GM23338 (cell line): ENCODE measurements at regions not wholly inside any gene's neighbourhood (a gene's known extent, or its start where the extent isn't known, plus 50 kb on each side); places are given as distances from the start of the nearest gene placed in this dataset.

Experiments used
- ATAC-seq: fragments of 200-7000 bp; cut with Tn5 transposase; 3 replicates; pipeline ENCODE4 v1.9.1; 2020
- DNase-seq: peaks from one replicate; pipeline ENCODE4 v3.0.0-alpha.2; 2015; ENCODE audit warnings: low spot score
- H2AFZ ChIP-seq: fragments of 200-600 bp; sonication (generic); 2 replicates; pipeline ENCODE4 v1.8.0; 2016; ENCODE audit warnings: antibody characterized with exemption, mild to moderate bottlenecking, moderate library complexity
- H3F3A ChIP-seq: fragments of 200-600 bp; sonication (generic); replicated peaks from 2 replicates; pipeline ENCODE4 v1.8.0; 2017; ENCODE audit warnings: antibody characterized with exemption, mixed run types, low read depth
- H3K27ac ChIP-seq: fragments of 200-600 bp; sonication (generic); 2 replicates; pipeline ENCODE4 v1.6.1; 2016; ENCODE audit warnings: low read depth
- H3K27me3 ChIP-seq: fragments of 200-600 bp; sonication (generic); 2 replicates; pipeline ENCODE4 v1.8.0; 2016; ENCODE audit warnings: mild to moderate bottlenecking, mixed run types, moderate library complexity; ENCODE audit not compliant: insufficient read depth
- H3K36me3 ChIP-seq: fragments of 200-600 bp; sonication (generic); 2 replicates; pipeline ENCODE4 v1.8.0; 2016; ENCODE audit warnings: mild to moderate bottlenecking; ENCODE audit not compliant: insufficient read depth
- H3K4me1 ChIP-seq: fragments of 200-600 bp; sonication (generic); 2 replicates; pipeline ENCODE4 v1.8.0; 2016; ENCODE audit warnings: mild to moderate bottlenecking, moderate library complexity; ENCODE audit not compliant: insufficient read depth
- H3K4me2 ChIP-seq: fragments of 200-600 bp; sonication (generic); 2 replicates; pipeline ENCODE4 v1.7.1; 2017; ENCODE audit warnings: mixed run types
- H3K4me3 ChIP-seq: fragments of 200-600 bp; sonication (generic); 2 replicates; pipeline ENCODE4 v1.6.1; 2016; ENCODE audit warnings: mixed run types
- H3K79me2 ChIP-seq: fragments of 200-600 bp; sonication (generic); replicated peaks from 2 replicates; pipeline ENCODE4 v1.8.0; 2017; ENCODE audit warnings: mild to moderate bottlenecking; ENCODE audit not compliant: insufficient read depth
- H3K9me2 ChIP-seq: fragments of 200-600 bp; sonication (generic); 2 replicates; pipeline ENCODE4 v1.8.0; 2017; ENCODE audit not compliant: insufficient read depth
- H4K20me1 ChIP-seq: fragments of 200-600 bp; sonication (generic); replicated peaks from 2 replicates; pipeline ENCODE4 v1.8.0; 2017; ENCODE audit warnings: mild to moderate bottlenecking; ENCODE audit not compliant: insufficient read depth
- H3K27ac Mint-ChIP-seq: 2 replicates; pipeline ENCODE4 v1.8.0; 2020; ENCODE audit warnings: inconsistent platforms, mild to moderate bottlenecking, moderate library complexity, mixed read lengths
- H3K27me3 Mint-ChIP-seq: 3 replicates; pipeline ENCODE4 v1.8.0; 2022; ENCODE audit warnings: low read depth, mild to moderate bottlenecking, moderate library complexity, mixed read lengths, inconsistent platforms; ENCODE audit not compliant: insufficient read depth, poor library complexity
- H3K36me3 Mint-ChIP-seq: 3 replicates; pipeline ENCODE4 v1.8.0; 2021; ENCODE audit warnings: low read depth, mild to moderate bottlenecking, inconsistent platforms, moderate library complexity, mixed read lengths
- H3K4me1 Mint-ChIP-seq: 3 replicates; pipeline ENCODE4 v1.8.0; 2020; ENCODE audit warnings: mild to moderate bottlenecking, inconsistent platforms, mixed read lengths
- H3K4me3 Mint-ChIP-seq: 3 replicates; pipeline ENCODE4 v1.8.0; 2021; ENCODE audit warnings: moderate library complexity, mild to moderate bottlenecking, inconsistent platforms, mixed read lengths
- H3K9me3 Mint-ChIP-seq: 3 replicates; pipeline ENCODE4 v1.8.0; 2020; ENCODE audit warnings: moderate library complexity, mild to moderate bottlenecking, inconsistent platforms, mixed read lengths
- CREB1 ChIP-seq: fragments of 250-450 bp; sonication (Bioruptor Pico); IDR thresholded peaks from 2 replicates; pipeline ENCODE4 v1.5.0; 2020; ENCODE audit warnings: low read depth, mild to moderate bottlenecking, moderate library complexity
- EZH2 ChIP-seq: fragments of 200-600 bp; sonication (generic); IDR thresholded peaks from one replicate; pipeline ENCODE4 v1.8.0; 2017; ENCODE audit warnings: antibody characterized with exemption, mild to moderate bottlenecking, low read depth; ENCODE audit not compliant: unreplicated experiment
- EZH2phosphoT487 ChIP-seq: fragments of 200-600 bp; sonication (generic); IDR thresholded peaks from one replicate; pipeline ENCODE4 v1.8.1; 2018; ENCODE audit warnings: antibody characterized with exemption; ENCODE audit not compliant: unreplicated experiment
- JUNB ChIP-seq: IDR thresholded peaks from one replicate; pipeline ENCODE4 v1.6.1; 2016; ENCODE audit warnings: antibody characterized with exemption; ENCODE audit not compliant: unreplicated experiment
- NANOG ChIP-seq: IDR thresholded peaks from 2 replicates; pipeline ENCODE4 v1.6.1; 2016; ENCODE audit warnings: antibody characterized with exemption, borderline replicate concordance
- STAT1 ChIP-seq: IDR thresholded peaks from one replicate; pipeline ENCODE4 v1.6.1; 2016; ENCODE audit warnings: antibody characterized with exemption; ENCODE audit not compliant: unreplicated experiment
- ZNF331 ChIP-seq: fragments of 250-450 bp; sonication (Bioruptor Pico); IDR thresholded peaks from 2 replicates; pipeline ENCODE4 v1.5.0; 2020; ENCODE audit warnings: low read depth, mild to moderate bottlenecking, moderate library complexity
- ZNF462 ChIP-seq: fragments of 250-450 bp; sonication (Bioruptor Pico); IDR thresholded peaks from 2 replicates; pipeline ENCODE4 v1.5.0; 2020; ENCODE audit warnings: mild to moderate bottlenecking, moderate library complexity

- Mint-ChIP-seq H3K27ac (no peak overlapping the region), H3K4me3 (no peak overlapping the region), H3K9me3 (peaks cover 8% of the 10 kb centered on the region; the same call in 2 of the 3 replicates), H3K4me1 (no peaks in the 10 kb centered on the region), H3K27me3 (peaks cover 6% of the 10 kb centered on the region), H3K36me3 (no peaks in the 10 kb centered on the region)
- Histone ChIP-seq H3K4me1 (no peaks in the 10 kb centered on the region), H2AFZ (no peak overlapping the region), H3K79me2 (no peaks in the 10 kb centered on the region), H3K36me3 (no peaks in the 10 kb centered on the region), H3K4me3 (no peak overlapping the region), H3F3A (no peaks in the 10 kb centered on the region), H4K20me1 (no peaks in the 10 kb centered on the region), H3K27ac (no peak overlapping the region), H3K9me2 (no peaks in the 10 kb centered on the region), H3K27me3 (no peaks in the 10 kb centered on the region), H3K4me2 (no peak overlapping the region)
- TF ChIP-seq JUNB, result no peak
- TF ChIP-seq ZNF462 (CRISPR knock-in tag), result no peak
- TF ChIP-seq ZNF331, result no peak
- no peak for TF ChIP-seq EZH2
- no peak for TF ChIP-seq EZH2phosphoT487
- no peak for TF ChIP-seq CREB1 (CRISPR knock-in tag)
- TF ChIP-seq STAT1, result no peak
- TF ChIP-seq NANOG, result no peak
- no peak for ATAC-seq
- DNase-seq, result no peak
Measured at GRCh38 chr6:1013656-1014430, 298.1 kb upstream of the FOXQ1 start.
